Body of pancreas (tissue), 4 donors: ENCODE measurements at regions not wholly inside any gene's neighbourhood (a gene's known extent, or its start where the extent isn't known, plus 50 kb on each side); places are given as distances from the start of the nearest gene placed in this dataset.

Experiments
- POLR2A ChIP-seq, 3 donors: fragments of 450-650 bp; IDR thresholded peaks; one replicate each; pipeline ENCODE4 v1.6.1; 2016; ENCODE audit warnings: antibody characterized with exemption in 3 of 3, mild to moderate bottlenecking in 2 of 3
- TF ChIP-seq, protein P1 (sequence below), 7 experiments: fragments of 450-650 bp in 4 of 7; fragments of 200-600 bp in 3 of 7; sonication (generic) in 3 of 7; IDR thresholded peaks; one replicate each; pipeline ENCODE4 v1.5.1; 2016 to 2019; ENCODE audit warnings: antibody characterized with exemption in 7 of 7

DNA sequence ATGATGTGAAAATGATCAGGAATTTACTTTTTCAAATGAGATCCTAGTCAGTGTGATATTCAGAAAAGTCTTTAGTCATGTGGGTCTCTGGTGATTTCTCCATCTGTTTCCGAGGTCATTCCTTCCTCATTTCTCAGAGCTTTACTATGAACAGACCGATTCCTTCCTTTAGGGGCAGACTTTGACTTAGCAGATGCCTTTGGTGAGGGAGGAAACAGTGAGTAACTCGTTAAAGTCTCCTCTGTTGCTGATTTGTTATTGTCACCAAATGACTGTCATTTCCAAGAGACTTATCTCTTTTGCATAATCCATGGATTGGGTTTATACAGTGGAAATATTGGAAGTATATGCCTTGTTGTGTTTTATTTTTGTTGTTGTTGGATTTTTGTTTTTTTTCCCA lies 76.2 kb upstream of the CD99 start:
- TF ChIP-seq POLR2A (IDR thresholded peaks at IDR 0.05), result no peak
- TF ChIP-seq, protein P1, sequence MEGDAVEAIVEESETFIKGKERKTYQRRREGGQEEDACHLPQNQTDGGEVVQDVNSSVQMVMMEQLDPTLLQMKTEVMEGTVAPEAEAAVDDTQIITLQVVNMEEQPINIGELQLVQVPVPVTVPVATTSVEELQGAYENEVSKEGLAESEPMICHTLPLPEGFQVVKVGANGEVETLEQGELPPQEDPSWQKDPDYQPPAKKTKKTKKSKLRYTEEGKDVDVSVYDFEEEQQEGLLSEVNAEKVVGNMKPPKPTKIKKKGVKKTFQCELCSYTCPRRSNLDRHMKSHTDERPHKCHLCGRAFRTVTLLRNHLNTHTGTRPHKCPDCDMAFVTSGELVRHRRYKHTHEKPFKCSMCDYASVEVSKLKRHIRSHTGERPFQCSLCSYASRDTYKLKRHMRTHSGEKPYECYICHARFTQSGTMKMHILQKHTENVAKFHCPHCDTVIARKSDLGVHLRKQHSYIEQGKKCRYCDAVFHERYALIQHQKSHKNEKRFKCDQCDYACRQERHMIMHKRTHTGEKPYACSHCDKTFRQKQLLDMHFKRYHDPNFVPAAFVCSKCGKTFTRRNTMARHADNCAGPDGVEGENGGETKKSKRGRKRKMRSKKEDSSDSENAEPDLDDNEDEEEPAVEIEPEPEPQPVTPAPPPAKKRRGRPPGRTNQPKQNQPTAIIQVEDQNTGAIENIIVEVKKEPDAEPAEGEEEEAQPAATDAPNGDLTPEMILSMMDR (IDR thresholded peaks at IDR 0.05), result peak in 4 of 7 experiments; percentile 28 to 47 (median 35)
